Activated B cell treated with CpG ODN at 0.5 μM for 24 hours (primary cell): ENCODE measurements at regions not wholly inside any gene's neighbourhood (a gene's known extent, or its start where the extent isn't known, plus 50 kb on each side); places are given as distances from the start of the nearest gene placed in this dataset.

Source experiments
- ATAC-seq: fragments of 200-7000 bp; cut with Tn5 transposase; one replicate; pipeline ENCODE4 v1.10.0; 2021; ENCODE audit warnings: low read depth, mild to moderate bottlenecking, moderate library complexity
- CTCF ChIA-PET: fragments of 350-600 bp; sonication (Branson Sonifier 250); formaldehyde crosslinking; loops from one replicate; lab custom pipeline; 2021; ENCODE audit warnings: antibody characterized with exemption; lab: Charles Lee
- POLR2A ChIA-PET: fragments of 350-600 bp; sonication (Branson Sonifier 250); formaldehyde crosslinking; loops from one replicate; lab custom pipeline; 2021; ENCODE audit warnings: antibody characterized with exemption; lab: Charles Lee
- DNase-seq: peaks from one replicate; pipeline ENCODE4 v3.0.0; 2022
- H3K27ac Mint-ChIP-seq: one replicate; pipeline ENCODE4 v1.8.0; 2020; ENCODE audit warnings: mixed read lengths
- H3K27me3 Mint-ChIP-seq: one replicate; pipeline ENCODE4 v1.8.0; 2021; ENCODE audit warnings: mixed read lengths
- H3K36me3 Mint-ChIP-seq: one replicate; pipeline ENCODE4 v1.8.0; 2021; ENCODE audit warnings: low read depth, mixed read lengths
- H3K4me1 Mint-ChIP-seq: one replicate; pipeline ENCODE4 v1.8.0; 2021; ENCODE audit warnings: mixed read lengths
- H3K4me3 Mint-ChIP-seq: one replicate; pipeline ENCODE4 v1.8.0; 2020; ENCODE audit warnings: mild to moderate bottlenecking, mixed read lengths
- H3K9me3 Mint-ChIP-seq: one replicate; pipeline ENCODE4 v1.8.0; 2020; ENCODE audit warnings: mixed read lengths
- intact Hi-C: fragments of 100-400 bp; cut with micrococcal nuclease; formaldehyde crosslinking; loops from one replicate; pipeline ENCODE4 v1.15.1; 2024
- TF ChIP-seq, protein P1 (sequence below): fragments of 200-600 bp; IDR thresholded peaks from one replicate; pipeline ENCODE4 v1.8.0; 2022; ENCODE audit warnings: antibody characterized with exemption, mild to moderate bottlenecking

DNA sequence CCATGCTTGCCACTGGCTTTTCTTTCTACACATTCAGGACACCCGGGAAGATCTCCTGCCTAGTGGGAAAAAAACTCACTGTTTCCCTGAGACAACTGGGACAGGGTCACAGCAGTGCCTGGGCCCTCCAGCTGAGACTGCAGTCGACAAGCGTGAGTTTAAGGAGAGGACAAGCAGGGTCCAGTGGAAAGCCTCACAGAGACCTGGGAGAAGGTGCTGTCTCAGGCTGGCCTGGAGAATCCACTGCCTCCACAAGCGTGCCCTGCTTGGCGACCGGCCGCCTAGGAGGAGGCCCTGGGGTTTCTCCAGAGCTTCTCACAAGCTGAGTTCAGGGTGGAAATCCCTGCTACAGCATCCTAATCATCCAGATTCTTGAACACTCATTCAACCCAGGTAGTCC is 519.6 kb upstream of the RAB6C start:
- POLR2A ChIA-PET: no interaction called here
- intact Hi-C loops: no loop called here
- TF ChIP-seq, protein P1, sequence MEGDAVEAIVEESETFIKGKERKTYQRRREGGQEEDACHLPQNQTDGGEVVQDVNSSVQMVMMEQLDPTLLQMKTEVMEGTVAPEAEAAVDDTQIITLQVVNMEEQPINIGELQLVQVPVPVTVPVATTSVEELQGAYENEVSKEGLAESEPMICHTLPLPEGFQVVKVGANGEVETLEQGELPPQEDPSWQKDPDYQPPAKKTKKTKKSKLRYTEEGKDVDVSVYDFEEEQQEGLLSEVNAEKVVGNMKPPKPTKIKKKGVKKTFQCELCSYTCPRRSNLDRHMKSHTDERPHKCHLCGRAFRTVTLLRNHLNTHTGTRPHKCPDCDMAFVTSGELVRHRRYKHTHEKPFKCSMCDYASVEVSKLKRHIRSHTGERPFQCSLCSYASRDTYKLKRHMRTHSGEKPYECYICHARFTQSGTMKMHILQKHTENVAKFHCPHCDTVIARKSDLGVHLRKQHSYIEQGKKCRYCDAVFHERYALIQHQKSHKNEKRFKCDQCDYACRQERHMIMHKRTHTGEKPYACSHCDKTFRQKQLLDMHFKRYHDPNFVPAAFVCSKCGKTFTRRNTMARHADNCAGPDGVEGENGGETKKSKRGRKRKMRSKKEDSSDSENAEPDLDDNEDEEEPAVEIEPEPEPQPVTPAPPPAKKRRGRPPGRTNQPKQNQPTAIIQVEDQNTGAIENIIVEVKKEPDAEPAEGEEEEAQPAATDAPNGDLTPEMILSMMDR: no peak
- Mint-ChIP-seq H3K9me3 (no peaks in the 10 kb centered on the region), H3K27ac (no peak overlapping the region), H3K4me3 (no peak overlapping the region), H3K36me3 (no peaks in the 10 kb centered on the region), H3K4me1 (no peaks in the 10 kb centered on the region), H3K27me3 (no peaks in the 10 kb centered on the region)
- DNase-seq (no peak), ATAC-seq (no peak)
- CTCF ChIA-PET: no interaction called here

DNA sequence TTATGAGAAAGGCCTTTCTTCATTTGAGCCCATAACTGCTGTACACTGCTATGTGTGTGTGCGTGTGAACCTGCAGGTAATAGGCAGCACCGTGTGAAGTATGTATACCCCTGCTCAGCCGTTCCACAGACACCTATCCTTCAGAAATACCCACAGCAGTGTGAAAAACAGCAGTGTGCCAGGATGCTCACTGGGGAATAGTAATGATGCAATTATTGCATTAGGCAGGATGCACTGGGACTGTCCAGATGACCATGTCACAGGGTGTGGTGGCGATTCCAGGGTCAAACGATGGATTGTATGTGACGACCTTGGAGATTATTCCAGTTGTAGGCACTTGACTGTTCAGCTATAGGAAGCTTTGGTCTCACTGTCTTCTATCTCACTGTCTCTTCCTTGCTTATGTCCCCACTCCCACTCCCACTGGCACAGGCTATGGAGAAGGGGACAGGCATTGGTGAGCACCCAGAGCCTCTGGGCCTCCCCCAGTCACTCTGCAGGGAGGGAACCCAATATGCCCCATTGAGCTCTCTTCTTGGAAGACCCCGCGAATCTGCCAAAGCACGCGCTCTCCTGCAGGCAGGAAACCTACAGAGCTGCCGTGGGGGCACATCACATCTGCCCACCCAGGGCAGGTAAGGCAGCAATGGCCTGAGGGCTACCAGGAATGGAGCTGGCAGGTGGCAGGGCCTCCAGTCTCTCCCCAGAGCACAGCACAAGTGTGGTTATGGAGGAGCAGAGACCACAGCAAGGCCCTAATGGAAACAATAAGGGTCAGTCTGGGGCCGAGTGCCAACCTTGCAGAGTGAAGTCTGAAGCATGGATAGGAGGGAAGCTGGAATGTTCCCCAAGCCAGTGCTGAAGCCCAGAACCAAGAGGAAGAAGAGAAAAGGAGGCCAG is 518.9 kb upstream of the RAB6C start:
- no peaks in the 10 kb centered on the region for H3K36me3 Mint-ChIP-seq
- TF ChIP-seq, protein P1: no peak
- no peak overlapping the region for H3K27ac Mint-ChIP-seq
- ATAC-seq: no peak
- no peaks in the 10 kb centered on the region for H3K27me3 Mint-ChIP-seq
- ChIA-PET CTCF (no interaction called here), POLR2A (no interaction called here)
- H3K4me1 Mint-ChIP-seq: no peaks in the 10 kb centered on the region
- intact Hi-C loops: no loop called here
- no peak overlapping the region for H3K4me3 Mint-ChIP-seq
- DNase-seq: no peak
- no peaks in the 10 kb centered on the region for H3K9me3 Mint-ChIP-seq

DNA sequence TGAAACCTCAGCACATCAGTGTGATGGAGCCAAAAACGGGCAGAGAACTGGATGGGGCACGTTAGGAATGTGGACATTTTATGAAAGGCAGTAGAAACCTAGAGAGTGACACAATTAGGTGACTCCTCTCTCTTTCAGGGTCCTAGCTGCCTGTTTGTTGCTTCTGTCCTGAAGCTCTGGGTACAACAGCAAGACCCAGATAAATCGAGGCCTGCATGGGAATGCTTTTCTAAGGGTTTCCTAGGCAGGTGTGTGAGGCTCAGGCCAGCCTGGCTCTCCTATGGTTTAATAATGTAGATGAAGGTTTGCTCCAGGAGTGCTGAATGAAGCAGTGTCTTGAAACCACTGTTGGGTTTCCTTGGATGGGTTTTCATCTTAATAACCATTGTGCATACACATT is 517.1 kb upstream of the RAB6C start:
- Mint-ChIP-seq H3K27me3 (no peaks in the 10 kb centered on the region), H3K27ac (no peak overlapping the region), H3K9me3 (no peaks in the 10 kb centered on the region)

DNA sequence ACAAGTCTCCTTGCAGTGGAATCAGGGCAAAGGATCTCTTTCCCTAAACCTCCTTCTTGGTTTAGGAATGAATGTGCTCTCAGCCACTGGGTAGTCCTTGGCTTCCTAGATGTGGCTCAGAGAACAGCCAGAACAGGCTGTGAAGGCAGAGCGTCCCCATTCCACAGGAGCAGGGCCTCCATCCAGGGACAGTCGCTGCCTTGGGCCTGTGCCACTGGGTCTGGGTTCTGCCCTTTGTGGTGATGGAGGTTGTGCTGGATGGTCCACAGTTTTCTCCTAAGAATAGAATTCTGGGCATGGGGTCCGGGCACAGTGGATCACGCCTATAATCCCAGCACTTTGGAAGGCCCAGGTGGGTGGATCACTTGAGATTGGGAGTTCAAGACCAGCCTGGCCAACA is 516.5 kb upstream of the RAB6C start:
- Mint-ChIP-seq H3K36me3 (no peaks in the 10 kb centered on the region), H3K27ac (no peak overlapping the region), H3K9me3 (no peaks in the 10 kb centered on the region), H3K4me3 (no peak overlapping the region), H3K27me3 (no peaks in the 10 kb centered on the region), H3K4me1 (no peaks in the 10 kb centered on the region)
- TF ChIP-seq, protein P1: no peak
- POLR2A ChIA-PET: no interaction called here
- CTCF ChIA-PET: no interaction called here
- no peak for DNase-seq
- intact Hi-C loops: no loop called here
- no peak for ATAC-seq

More for the DNA sequence above, 517.1 kb upstream of the RAB6C start:
- no peaks in the 10 kb centered on the region for H3K36me3 Mint-ChIP-seq
- DNase-seq: no peak
- ATAC-seq: no peak
- no peak overlapping the region for H3K4me3 Mint-ChIP-seq
- TF ChIP-seq, protein P1: no peak
- ChIA-PET POLR2A (no interaction called here), CTCF (no interaction called here)
- no peaks in the 10 kb centered on the region for H3K4me1 Mint-ChIP-seq
- intact Hi-C loops: no loop called here

DNA sequence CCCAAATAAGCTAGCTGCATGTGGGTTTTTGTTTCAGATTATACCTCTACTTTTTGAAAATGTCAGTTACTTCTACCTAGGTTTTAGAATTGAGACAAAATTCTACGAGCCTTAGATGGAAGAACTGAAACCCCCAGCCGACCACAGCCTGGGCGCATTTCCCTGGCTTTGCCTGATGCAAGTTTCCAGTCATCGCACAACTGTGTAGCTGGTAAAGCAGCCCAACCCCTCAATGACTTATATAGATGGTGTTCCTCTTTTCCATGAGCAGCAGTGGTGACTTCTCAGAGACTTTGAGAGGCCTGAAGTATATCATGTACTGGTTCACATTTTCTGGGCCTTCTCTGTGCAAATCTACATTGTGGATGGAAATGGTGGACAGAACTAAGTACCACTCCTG is 515.4 kb upstream of the RAB6C start:
- H3K4me1 Mint-ChIP-seq: no peaks in the 10 kb centered on the region
- H3K4me3 Mint-ChIP-seq: no peak overlapping the region
- no peaks in the 10 kb centered on the region for H3K9me3 Mint-ChIP-seq
- intact Hi-C loops: no loop called here
- DNase-seq (no peak), ATAC-seq (no peak)
- H3K27ac Mint-ChIP-seq: no peak overlapping the region
- no peaks in the 10 kb centered on the region for H3K27me3 Mint-ChIP-seq
- TF ChIP-seq, protein P1: no peak
- H3K36me3 Mint-ChIP-seq: no peaks in the 10 kb centered on the region
- CTCF ChIA-PET: no interaction called here
- POLR2A ChIA-PET: no interaction called here
